ENCODE measurements at regions not wholly inside any gene's neighbourhood (a gene's known extent, or its start where the extent isn't known, plus 50 kb on each side); places are given as distances from the start of the nearest gene placed in this dataset.

DNA sequence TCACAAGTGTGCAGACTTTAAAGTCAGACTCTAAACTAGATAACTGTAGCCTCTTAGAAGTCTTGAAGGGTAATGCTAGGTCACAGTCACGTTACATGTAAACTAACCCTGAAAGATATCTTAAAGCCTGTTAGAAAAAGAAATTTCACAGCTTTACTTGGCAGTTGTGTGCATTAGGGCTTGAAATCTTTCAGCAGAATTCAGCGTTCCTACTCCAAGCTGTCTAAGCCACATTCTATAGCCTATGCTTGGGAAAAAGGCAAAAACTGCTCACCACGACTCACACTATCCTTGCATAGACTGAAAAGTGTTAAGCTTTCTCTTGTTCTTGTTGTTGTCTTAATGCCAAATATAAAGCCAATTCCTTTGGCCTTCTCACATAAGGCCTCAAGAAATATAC lies 338.0 kb upstream of the SASH1 start:
- H4K5ac ChIP-seq (ENCODE audit: insufficient read length, low read depth, low read length): no peak overlapping the region
- H3K18ac ChIP-seq (ENCODE audit: extremely low read depth, low read length): no peak overlapping the region
- no peaks in the 10 kb centered on the region for H3K79me2 ChIP-seq (ENCODE audit: control insufficient read depth in 1 of 2, insufficient read depth in 2 of 2, low read length in 2 of 2)
- no peak overlapping the region for H2BK20ac ChIP-seq (ENCODE audit: low read length)
- H3K56ac ChIP-seq (replicated peaks; ENCODE audit: insufficient read length, low read depth, low read length): no peak overlapping the region
- WGBS, 2 experiments (ENCODE audit: extremely low coverage in 1 of 2, insufficient coverage in 1 of 2, insufficient read length in 1 of 2, insufficient replicate concordance in 2 of 2, low coverage in 1 of 2, low lambda C conversion rate in 2 of 2, missing lambda C conversion rate in 1 of 2): 89% methylated on average over 3 of the region's 3 CpGs; no CpG with 5 or more reads in 1 of the 2 experiments
- H4K91ac ChIP-seq (replicated peaks; ENCODE audit: insufficient read length, low read length): no peak overlapping the region
- H3K79me1 ChIP-seq (ENCODE audit: low read depth, low read length): no peaks in the 10 kb centered on the region
- FAIRE-seq: no peak
- H3K23me2 ChIP-seq (ENCODE audit: low read depth, low read length): no peaks in the 10 kb centered on the region
- H2BK120ac ChIP-seq (replicated peaks; ENCODE audit: low read depth, low read length): no peak overlapping the region
- H3K27ac ChIP-seq (ENCODE audit: low read depth, low read length): no peak overlapping the region
- no peak overlapping the region for H2AFZ ChIP-seq (ENCODE audit: low read length)
- no peaks in the 10 kb centered on the region for H4K20me1 ChIP-seq (replicated peaks in 1 of 2; ENCODE audit: control insufficient read depth in 1 of 2, insufficient read depth in 2 of 2, low read length in 2 of 2)
- TF ChIP-seq NRF1 (IDR thresholded peaks at IDR 0.05; ENCODE audit: low read depth, low read length) (no peak), FOSL1 (IDR thresholded peaks at IDR 0.05; ENCODE audit: insufficient read depth, low read depth, low read length) (no peak)
- H3K14ac ChIP-seq (ENCODE audit: insufficient read length): no peak overlapping the region
- no peaks in the 10 kb centered on the region for H3K27me3 ChIP-seq (replicated peaks in 1 of 4; ENCODE audit: control insufficient read depth in 3 of 4, extremely low read depth in 1 of 4, insufficient read depth in 3 of 4, low read length in 3 of 4)
- POLR2A ChIA-PET (ENCODE audit: partially characterized antibody): no interaction called here
- no peak overlapping the region for H3K4me2 ChIP-seq (ENCODE audit: insufficient read depth in 1 of 2, low read depth in 2 of 2, low read length in 2 of 2)
- H2AK5ac ChIP-seq (ENCODE audit: low read depth, low read length): no peak overlapping the region
- no peak overlapping the region for H3K4me3 ChIP-seq (ENCODE audit: extremely low read depth in 1 of 4, insufficient read depth in 2 of 4, low read depth in 3 of 4, low read length in 4 of 4)
- H3K9me3 ChIP-seq (ENCODE audit: insufficient read depth in 2 of 2, low read depth in 1 of 2, low read length in 1 of 2): 0 out of 4 replicates have a peak, but pooled peaks cover 1 to 3% of the 10 kb centered on the region in 2 experiments
- no peaks in the 10 kb centered on the region for H3K4me1 ChIP-seq (replicated peaks in 1 of 4; ENCODE audit: control insufficient read depth in 3 of 4, insufficient read depth in 4 of 4, low read length in 3 of 4)
- H3K36me3 ChIP-seq (ENCODE audit: control insufficient read depth in 2 of 4, insufficient read depth in 4 of 4, low read length in 3 of 4): no peaks in the 10 kb centered on the region
- H3K23ac ChIP-seq (ENCODE audit: insufficient read length): no peak overlapping the region
- H2BK12ac ChIP-seq (ENCODE audit: low read depth, low read length): no peak overlapping the region
- no peak for DNase-seq (ENCODE audit: low read depth in 1 of 2, low spot score in 2 of 2)
- H2BK15ac ChIP-seq (ENCODE audit: low read length): no peak overlapping the region
- no peak overlapping the region for H2BK5ac ChIP-seq (ENCODE audit: low read depth, low read length)
- no peak overlapping the region for H4K8ac ChIP-seq (ENCODE audit: extremely low read depth, insufficient read depth, low read length)
- CTCF ChIA-PET (ENCODE audit: partially characterized antibody): interaction anchor here (0.5 to 0.8 kb wide), 2 partner anchors 21 to 72 kb away, joined by 3 read pairs; no protein-coding TSS in a partner anchor
- H3K4ac ChIP-seq (replicated peaks; ENCODE audit: insufficient read length, low read depth, low read length): no peak overlapping the region
- H3K9ac ChIP-seq (replicated peaks in 1 of 4; ENCODE audit: extremely low read depth in 1 of 4, low read depth in 3 of 4, low read length in 3 of 4): no peak overlapping the region

All from H1 (cell line).